ENCODE measurements at regions not wholly inside any gene's neighbourhood (a gene's known extent, or its start where the extent isn't known, plus 50 kb on each side); places are given as distances from the start of the nearest gene placed in this dataset.

GRCh38 chr14:98766818-98767217, 505.2 kb downstream of the BCL11B start:
- no peak for TF ChIP-seq CTCF (IDR thresholded peaks at IDR 0.05)
- H3K27me3 Mint-ChIP-seq (ENCODE audit: low read depth, poor library complexity): peaks cover 17% of the 10 kb centered on the region

DNA sequence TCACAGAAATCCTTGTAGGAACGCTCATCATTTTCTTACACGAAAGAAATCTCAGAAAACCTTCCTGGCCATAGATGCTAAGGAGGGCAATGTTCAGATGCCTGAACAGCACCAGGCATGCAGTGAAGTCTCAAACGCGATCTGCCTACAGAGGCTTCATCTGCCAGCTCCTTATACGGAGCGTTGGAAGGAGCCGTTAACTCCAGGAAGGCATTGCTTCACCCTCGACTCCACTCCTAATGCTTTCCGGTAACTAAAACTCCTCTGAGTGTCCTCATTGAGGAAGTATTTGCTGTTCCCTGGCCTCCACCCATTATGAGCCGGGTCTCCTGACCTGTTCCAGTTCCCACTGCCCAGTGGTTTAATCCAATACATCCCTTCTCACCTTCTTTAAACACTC, 502.7 kb downstream of the BCL11B start:
- no peak overlapping the region for H3K4me3 Mint-ChIP-seq
- H3K4me1 Mint-ChIP-seq: no peaks in the 10 kb centered on the region
- no peak for DNase-seq
- H3K36me3 Mint-ChIP-seq (ENCODE audit: low read depth): no peaks in the 10 kb centered on the region
- no peak overlapping the region for H3K27ac Mint-ChIP-seq
- H3K9me3 Mint-ChIP-seq: peaks cover 8% of the 10 kb centered on the region
- no peak for TF ChIP-seq CTCF (IDR thresholded peaks at IDR 0.05)
- peaks cover 17% of the 10 kb centered on the region for H3K27me3 Mint-ChIP-seq (ENCODE audit: low read depth, poor library complexity)

More at GRCh38 chr14:98766818-98767217, 505.2 kb downstream of the BCL11B start:
- peak overlapping the region; percentile 70 for H3K27ac Mint-ChIP-seq
- H3K36me3 Mint-ChIP-seq (ENCODE audit: low read depth): no peaks in the 10 kb centered on the region
- H3K4me1 Mint-ChIP-seq: no peaks in the 10 kb centered on the region
- DNase-seq: no peak
- H3K9me3 Mint-ChIP-seq: peaks cover 28% of the 10 kb centered on the region
- H3K4me3 Mint-ChIP-seq: no peak overlapping the region

DNA sequence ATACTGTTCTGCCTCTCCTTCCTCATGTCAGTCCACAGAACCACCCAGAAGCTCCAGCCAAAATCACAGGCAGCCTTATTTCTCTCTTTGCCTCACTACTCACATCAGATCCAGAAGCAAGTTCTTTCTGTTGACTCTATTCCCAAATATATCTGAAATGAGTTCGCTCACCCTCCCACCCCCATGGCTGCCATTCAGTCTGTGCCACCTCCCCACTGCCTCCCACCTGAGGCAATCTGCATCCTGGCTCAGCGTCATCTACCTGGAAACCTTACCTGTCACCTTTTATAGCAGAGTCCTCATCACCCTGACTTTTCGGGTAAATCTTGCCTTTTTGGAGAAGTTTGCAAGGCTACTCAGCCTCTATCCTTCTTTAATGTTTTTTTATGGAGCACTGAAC, 501.8 kb downstream of the BCL11B start:
- no peak overlapping the region for H3K4me3 Mint-ChIP-seq
- DNase-seq: no peak
- H3K4me1 Mint-ChIP-seq: no peaks in the 10 kb centered on the region
- H3K27me3 Mint-ChIP-seq (ENCODE audit: low read depth, poor library complexity): peaks cover 17% of the 10 kb centered on the region
- H3K27ac Mint-ChIP-seq: no peak overlapping the region
- H3K36me3 Mint-ChIP-seq (ENCODE audit: low read depth): no peaks in the 10 kb centered on the region
- H3K9me3 Mint-ChIP-seq: peaks cover 4% of the 10 kb centered on the region
- TF ChIP-seq CTCF (IDR thresholded peaks at IDR 0.05): no peak

DNA sequence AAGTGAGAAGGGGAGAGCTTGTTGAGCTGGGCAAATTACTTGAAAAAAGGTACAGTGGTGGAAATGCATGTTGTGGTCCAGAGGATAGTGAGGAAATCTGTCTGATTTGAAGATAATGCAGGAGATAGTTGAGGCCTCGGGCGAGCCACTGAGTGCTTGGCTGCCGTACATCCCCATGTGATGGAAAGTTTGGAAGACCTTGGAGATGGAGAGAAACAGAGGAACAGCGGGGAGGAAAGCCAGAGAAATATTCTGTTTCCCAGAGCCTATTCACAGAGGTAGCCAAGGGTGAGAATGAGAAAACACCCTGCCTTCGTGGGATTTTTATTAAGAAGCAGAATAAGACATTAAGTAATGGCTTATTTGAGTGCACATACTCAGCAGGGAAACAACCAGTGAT, 498.2 kb downstream of the BCL11B start:
- H3K9me3 Mint-ChIP-seq: no peaks in the 10 kb centered on the region
- DNase-seq: no peak
- H3K36me3 Mint-ChIP-seq (ENCODE audit: low read depth): no peaks in the 10 kb centered on the region
- H3K4me1 Mint-ChIP-seq: no peaks in the 10 kb centered on the region
- H3K27ac Mint-ChIP-seq: no peak overlapping the region
- H3K27me3 Mint-ChIP-seq (ENCODE audit: low read depth, poor library complexity): peaks cover 21% of the 10 kb centered on the region
- TF ChIP-seq CTCF (IDR thresholded peaks at IDR 0.05): no peak
- H3K4me3 Mint-ChIP-seq: no peak overlapping the region

DNA sequence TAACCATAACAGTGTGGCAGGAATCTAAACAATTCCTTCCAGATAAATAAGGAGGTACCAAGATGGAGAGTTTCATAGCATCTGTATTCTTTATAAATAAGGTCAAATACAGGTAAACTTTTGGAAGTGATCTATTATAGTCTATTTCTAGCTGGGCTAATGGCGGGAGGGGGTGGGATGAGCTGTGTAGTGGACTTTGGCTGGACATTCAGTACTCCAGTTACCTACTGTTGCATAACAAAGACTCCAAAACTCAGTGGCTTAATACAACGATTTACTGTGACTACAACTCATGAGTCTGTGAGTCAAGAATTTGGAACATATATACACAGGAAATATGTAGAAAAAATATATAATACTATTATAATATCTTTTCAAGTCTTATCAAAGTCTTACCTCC, 496.1 kb downstream of the BCL11B start:
- Mint-ChIP-seq H3K9me3 (no peaks in the 10 kb centered on the region), H3K27ac (no peak overlapping the region), H3K36me3 (ENCODE audit: low read depth) (no peaks in the 10 kb centered on the region), H3K4me1 (no peaks in the 10 kb centered on the region), H3K27me3 (ENCODE audit: low read depth, poor library complexity) (peaks cover 17% of the 10 kb centered on the region), H3K4me3 (no peak overlapping the region)
- no peak for DNase-seq
- no peak for TF ChIP-seq CTCF (IDR thresholded peaks at IDR 0.05)

DNA sequence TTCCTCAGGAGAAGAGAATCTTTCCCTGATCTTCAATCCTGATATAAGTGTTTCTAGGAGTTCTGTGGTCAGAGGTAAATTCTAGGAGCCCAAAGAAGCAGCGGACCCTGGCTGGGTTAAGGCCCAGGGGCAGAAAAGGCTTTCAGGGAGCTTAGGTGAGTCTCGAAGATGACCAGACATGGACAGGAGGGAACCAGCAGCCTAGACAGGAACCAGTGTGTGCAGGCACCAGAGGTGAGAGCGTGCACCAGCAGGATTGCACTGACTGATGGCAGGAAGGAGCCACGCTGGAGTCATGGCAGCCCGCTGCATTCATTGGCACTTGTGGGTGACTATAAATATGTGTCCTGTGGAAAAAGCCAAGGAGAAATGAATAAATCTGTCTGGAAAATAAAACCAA, 489.9 kb downstream of the BCL11B start:
- Mint-ChIP-seq H3K9me3 (no peaks in the 10 kb centered on the region), H3K27ac (no peak overlapping the region)
- TF ChIP-seq CTCF (IDR thresholded peaks at IDR 0.05): no peak

More for the DNA sequence above, 489.9 kb downstream of the BCL11B start:
- H3K27me3 Mint-ChIP-seq (ENCODE audit: low read depth, poor library complexity): peaks cover 32% of the 10 kb centered on the region
- H3K36me3 Mint-ChIP-seq (ENCODE audit: low read depth): no peaks in the 10 kb centered on the region
- H3K4me1 Mint-ChIP-seq: no peaks in the 10 kb centered on the region
- no peak overlapping the region for H3K4me3 Mint-ChIP-seq
- DNase-seq: no peak

Data from nephron progenitor cell (in vitro differentiated cells).